Heart right ventricle (tissue), 16 donors: ENCODE measurements at regions not wholly inside any gene's neighbourhood (a gene's known extent, or its start where the extent isn't known, plus 50 kb on each side); places are given as distances from the start of the nearest gene placed in this dataset.
A peak's percentile ranks its signal among the peaks of the same experiment; 100 is the strongest.
"Not testable (repeated sequence)": the region's sequence is repeated elsewhere in the genome, so short reads cannot be mapped to it uniquely, and the experiment has no call there.

Experiments used
- ATAC-seq, 8 donors: fragments of 200-7000 bp; cut with Tn5 transposase; one replicate each; pipeline ENCODE4 v1.9.1; 2020; ENCODE audit warnings: mild to moderate bottlenecking in 8 of 8, moderate library complexity in 8 of 8, moderate number of reproducible peaks in 1 of 8
- DNase-seq, 2 donors: peaks; one replicate each; pipeline ENCODE4 v3.0.0-alpha.2; 2020
- H3K27ac ChIP-seq, 10 donors: fragments of 200-600 bp; sonication (generic) in 2 of 10; one replicate each; pipeline versions ENCODE4 v1.5.0 to v1.8.0; 2020 to 2022; ENCODE audit warnings: mild to moderate bottlenecking in 3 of 10
- H3K27me3 ChIP-seq, 7 donors: fragments of 200-600 bp; one replicate each; pipeline ENCODE4 v1.8.0; 2021 to 2022; ENCODE audit warnings: mild to moderate bottlenecking in 2 of 7
- H3K36me3 ChIP-seq, 9 donors: fragments of 200-600 bp; sonication (generic) in 1 of 9; one replicate each; pipeline versions ENCODE4 v1.5.0 to v1.8.0; 2020 to 2022; ENCODE audit warnings: mild to moderate bottlenecking in 2 of 9
- H3K4me1 ChIP-seq, 9 donors: fragments of 200-600 bp; sonication (generic) in 1 of 9; one replicate each; pipeline versions ENCODE4 v1.5.0 to v1.8.0; 2020 to 2022; ENCODE audit warnings: mild to moderate bottlenecking in 4 of 9
- H3K4me3 ChIP-seq, 10 donors: fragments of 200-600 bp; sonication (generic) in 2 of 10; one replicate each; pipeline versions ENCODE4 v1.5.0 to v1.8.0; 2020 to 2022; ENCODE audit warnings: mild to moderate bottlenecking in 7 of 10, moderate library complexity in 2 of 10
- H3K9me3 ChIP-seq, 11 donors: fragments of 200-600 bp in 10 of 11; sonication (generic) in 2 of 11; one replicate each; pipeline versions ENCODE4 v1.5.0 to v1.8.0; 2013 to 2022; ENCODE audit warnings: mild to moderate bottlenecking in 2 of 11, control low read depth in 1 of 11, moderate library complexity in 1 of 11
- WGBS, 2 donors: extraction: QIAGEN DNeasy Blood & Tissue Kit; methylation state at CpG; one replicate each; pipeline ENCODE4 v1.1.7; 2013; ENCODE audit warnings: inconsistent platforms in 1 of 2; 5-methylcytosine and 5-hydroxymethylcytosine counted together
- intact Hi-C, 10 donors: fragments of 100-400 bp; cut with DNase I; formaldehyde crosslinking; loops; one replicate each; pipeline versions ENCODE4 v1.11.1 to v1.14.2; 2022
- TF ChIP-seq, protein P1 (sequence below), 9 donors: fragments of 200-600 bp; sonication (generic) in 2 of 9; IDR thresholded peaks; one replicate each; pipeline versions ENCODE4 v1.5.0 to v1.8.0; 2021 to 2022; ENCODE audit warnings: antibody characterized with exemption in 9 of 9, mild to moderate bottlenecking in 5 of 9, moderate library complexity in 1 of 9
- donor health status: Arrhythmogenic right ventricular cardiomyopathy.
- donor health status: ischemic (EF 13 %, LVEDD 7.1; RV severe dilation, severe dysfunction).
- donor health status: healthy with polysubstance abuse.
- donor health status: DM: no; HTN: yes; CAD: no.
- donor health status: DM: no; HTN: no; CAD: no.
- donor health status: ischemic (EF 25% LVEDD 6.9; RV normal size, moderate dysfunction).
- donor health status: ischemic (EF 25% LVEDD 5.7; RV mildly dilated, moderate dysfunction).
- donor health status: healthy.
- donor health status: DM: yes; HTN: yes; CAD: no.
- donor health status: Ischemic cardiomyopathy.
- donor health status: ischemic (EF 35%, LVEDD 5.7; RV mildly dilated, moderate dysfunction).
- donor health status: nonischemic (EF 11% LVEDD 7.7; RV severe dilation, severe dysfunction).
- donor health status: DM: yes; HTN: yes; CAD: no.
- donor health status: PGD.
- donor health status: ischemic (EF 29% LVEDD 5.4; RV normal size, mild dysfunction).
- donor health status: nonischemic (EF 23%, LVEDD 6.1; RV moderate dilation, normal function).

- H3K27me3 ChIP-seq, H3K9me3 ChIP-seq, H3K4me3 ChIP-seq, H3K4me1 ChIP-seq, DNase-seq, H3K36me3 ChIP-seq, H3K27ac ChIP-seq, intact Hi-C loops: not testable (repeated sequence)
- WGBS, 2 donors = 62 to 63% methylated on average over 28 of the region's 28 CpGs
- ATAC-seq = peak in 1 of 8 donors; percentile 62
These were observed 84.1 kb upstream of the GPR39 start for GRCh38 chr2:132332345-132333033.

GRCh38 chr2:132337135-132337534 is 79.5 kb upstream of the GPR39 start:
- H3K27me3 ChIP-seq, DNase-seq, intact Hi-C loops, H3K4me1 ChIP-seq, H3K27ac ChIP-seq, H3K36me3 ChIP-seq, H3K4me3 ChIP-seq, ATAC-seq, H3K9me3 ChIP-seq: not testable (repeated sequence)
- WGBS, 2 donors = 83 to 85% methylated on average over 10 to 11 of the region's 13 CpGs

GRCh38 chr2:132337844-132338243 is 78.8 kb upstream of the GPR39 start:
- H3K4me3 ChIP-seq, DNase-seq, H3K27me3 ChIP-seq, H3K9me3 ChIP-seq, H3K27ac ChIP-seq, ATAC-seq, H3K36me3 ChIP-seq, H3K4me1 ChIP-seq, intact Hi-C loops: not testable (repeated sequence)
- 41 to 51% methylated on average over 2 to 4 of the region's 5 CpGs for WGBS, 2 donors

DNA sequence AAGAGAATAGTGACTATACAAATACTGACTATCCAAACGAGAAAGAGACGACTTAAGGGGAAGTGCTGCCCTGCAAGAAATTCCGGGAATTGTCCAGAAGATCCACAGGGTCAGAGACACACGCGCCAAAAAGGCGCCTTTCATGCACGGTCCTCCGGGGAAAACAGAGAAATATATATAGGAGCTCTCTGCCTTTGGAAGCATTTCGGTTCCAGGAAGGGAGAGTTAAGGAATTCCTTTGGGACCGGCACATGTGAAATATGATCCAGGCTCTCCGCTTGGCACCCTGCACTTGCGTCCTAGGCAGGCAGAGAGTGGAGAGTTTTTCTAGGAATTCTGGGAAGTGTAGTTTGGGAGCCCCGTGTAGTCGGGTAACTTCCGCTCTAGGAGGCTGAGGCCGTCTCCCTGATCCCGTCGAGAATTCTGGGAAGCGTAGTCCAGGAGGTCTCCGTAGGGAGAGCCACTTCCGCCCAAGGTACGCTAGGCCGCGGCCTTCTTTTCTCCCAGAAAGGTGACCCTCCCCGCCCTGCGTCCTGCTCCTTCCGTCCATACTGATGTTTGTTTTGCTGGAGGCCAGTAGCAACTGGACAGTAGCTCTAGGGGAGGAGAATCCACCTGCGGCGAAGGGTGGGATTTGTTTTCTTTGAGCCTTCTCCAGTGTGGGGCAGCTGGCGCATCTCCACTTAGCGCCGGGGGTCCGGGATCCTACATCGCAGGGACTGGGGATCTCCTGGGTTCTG is 69.4 kb upstream of the GPR39 start:
- H3K9me3 ChIP-seq, H3K27me3 ChIP-seq, H3K4me1 ChIP-seq, intact Hi-C loops, H3K36me3 ChIP-seq: not testable (repeated sequence)
- H3K4me3 ChIP-seq = peak overlapping the region in 9 of 10 donors; percentile 35 to 58 (median 53)
- ATAC-seq = peak; percentile 99 to 100 (median 100)
- DNase-seq = peak; percentile 70 to 86
- WGBS, 2 donors = 5 to 10% methylated on average over 34 of the region's 34 CpGs
- peak overlapping the region in 9 of 10 donors; percentile 28 to 77 (median 64) for H3K27ac ChIP-seq

- 24 to 26% methylated on average over 8 of the region's 8 CpGs for WGBS, 2 donors
- TF ChIP-seq, protein P1, sequence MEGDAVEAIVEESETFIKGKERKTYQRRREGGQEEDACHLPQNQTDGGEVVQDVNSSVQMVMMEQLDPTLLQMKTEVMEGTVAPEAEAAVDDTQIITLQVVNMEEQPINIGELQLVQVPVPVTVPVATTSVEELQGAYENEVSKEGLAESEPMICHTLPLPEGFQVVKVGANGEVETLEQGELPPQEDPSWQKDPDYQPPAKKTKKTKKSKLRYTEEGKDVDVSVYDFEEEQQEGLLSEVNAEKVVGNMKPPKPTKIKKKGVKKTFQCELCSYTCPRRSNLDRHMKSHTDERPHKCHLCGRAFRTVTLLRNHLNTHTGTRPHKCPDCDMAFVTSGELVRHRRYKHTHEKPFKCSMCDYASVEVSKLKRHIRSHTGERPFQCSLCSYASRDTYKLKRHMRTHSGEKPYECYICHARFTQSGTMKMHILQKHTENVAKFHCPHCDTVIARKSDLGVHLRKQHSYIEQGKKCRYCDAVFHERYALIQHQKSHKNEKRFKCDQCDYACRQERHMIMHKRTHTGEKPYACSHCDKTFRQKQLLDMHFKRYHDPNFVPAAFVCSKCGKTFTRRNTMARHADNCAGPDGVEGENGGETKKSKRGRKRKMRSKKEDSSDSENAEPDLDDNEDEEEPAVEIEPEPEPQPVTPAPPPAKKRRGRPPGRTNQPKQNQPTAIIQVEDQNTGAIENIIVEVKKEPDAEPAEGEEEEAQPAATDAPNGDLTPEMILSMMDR (IDR thresholded peaks at IDR 0.05) = peak in 8 of 9 donors; percentile 7 to 67 (median 60)
- H3K36me3 ChIP-seq, H3K9me3 ChIP-seq, intact Hi-C loops, H3K4me3 ChIP-seq, H3K27ac ChIP-seq, H3K4me1 ChIP-seq, ATAC-seq: not testable (repeated sequence)
- H3K27me3 ChIP-seq = peaks cover 0 to 22% (median 7%) of the 10 kb centered on the region in 7 donors
- peak in 1 of 2 donors; percentile 18 for DNase-seq
These were observed 67.4 kb upstream of the GPR39 start for GRCh38 chr2:132349092-132349687.

- H3K4me1 ChIP-seq, DNase-seq, intact Hi-C loops, H3K36me3 ChIP-seq, H3K27ac ChIP-seq, H3K4me3 ChIP-seq, H3K9me3 ChIP-seq, ATAC-seq: not testable (repeated sequence)
- H3K27me3 ChIP-seq = peaks cover 0 to 33% (median 8%) of the 10 kb centered on the region in 7 donors
- 58 to 75% methylated on average over 4 of the region's 4 CpGs for WGBS, 2 donors
These were observed 64.9 kb upstream of the GPR39 start for GRCh38 chr2:132351668-132352067.

DNA sequence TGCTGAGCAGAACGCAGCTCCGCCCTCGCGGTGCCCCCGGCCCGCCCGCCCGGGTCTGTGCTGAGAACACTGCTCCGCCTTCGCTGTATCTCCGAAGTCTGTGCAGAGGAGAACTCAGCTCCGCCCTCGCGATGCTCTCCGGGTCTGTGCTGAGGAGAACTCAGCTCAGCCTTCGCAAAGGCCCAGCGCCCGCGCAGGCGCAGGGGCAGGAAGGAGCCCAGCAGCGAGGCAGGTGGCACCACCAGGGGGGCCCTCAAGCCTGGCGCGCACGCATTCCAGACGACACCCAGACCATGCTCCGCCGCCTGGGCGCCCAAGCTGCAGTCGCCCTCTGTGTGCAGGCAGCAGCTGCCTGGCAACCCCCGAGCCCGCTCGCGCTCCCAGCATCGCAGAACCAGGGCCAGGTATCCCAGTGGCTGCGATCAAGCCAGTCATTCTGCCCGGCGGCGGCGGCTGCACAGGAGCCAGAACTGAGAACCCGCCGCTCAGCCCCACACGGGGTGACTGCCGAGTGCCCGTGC is 64.1 kb upstream of the GPR39 start:
- WGBS, 2 donors = 3 to 4% methylated on average over 38 to 43 of the region's 44 CpGs

GRCh38 chr2:132353380-132353779 is 63.2 kb upstream of the GPR39 start:
- intact Hi-C loops, ATAC-seq, H3K27ac ChIP-seq, H3K9me3 ChIP-seq, H3K4me1 ChIP-seq, H3K36me3 ChIP-seq: not testable (repeated sequence)
- 0% methylated on average over 29 to 31 of the region's 32 CpGs for WGBS, 2 donors
- peak overlapping the region; percentile 21 to 58 (median 47) for H3K4me3 ChIP-seq
- DNase-seq = peak in 1 of 2 donors; percentile 39
- H3K27me3 ChIP-seq = peaks cover 0 to 33% (median 8%) of the 10 kb centered on the region in 7 donors

More for the DNA sequence above, 64.1 kb upstream of the GPR39 start:
- H3K36me3 ChIP-seq, H3K4me1 ChIP-seq, intact Hi-C loops, H3K9me3 ChIP-seq, H3K27ac ChIP-seq: not testable (repeated sequence)
- ATAC-seq (peak; percentile 43 to 93 (median 80)), DNase-seq (peak in 1 of 2 donors; percentile 40)
- peak overlapping the region; percentile 14 to 58 (median 47) for H3K4me3 ChIP-seq
- H3K27me3 ChIP-seq = peaks cover 0 to 33% (median 8%) of the 10 kb centered on the region in 7 donors

- H3K36me3 ChIP-seq, H3K27me3 ChIP-seq, H3K4me3 ChIP-seq, H3K4me1 ChIP-seq, ATAC-seq, H3K27ac ChIP-seq, intact Hi-C loops: not testable (repeated sequence)
- DNase-seq = peak in 1 of 2 donors; percentile 14
- H3K9me3 ChIP-seq = peaks cover 0 to 24% (median 4%) of the 10 kb centered on the region in 11 donors
- 71 to 86% methylated on average over 19 of the region's 19 CpGs for WGBS, 2 donors
These were observed 55.6 kb upstream of the GPR39 start for GRCh38 chr2:132360964-132361363.

GRCh38 chr2:132361498-132361897 is 55.1 kb upstream of the GPR39 start:
- H3K9me3 ChIP-seq = peaks cover 0 to 24% (median 4%) of the 10 kb centered on the region in 11 donors
- ATAC-seq, H3K36me3 ChIP-seq, intact Hi-C loops, H3K27ac ChIP-seq, H3K4me1 ChIP-seq, H3K27me3 ChIP-seq, H3K4me3 ChIP-seq: not testable (repeated sequence)
- WGBS, 2 donors = 74 to 77% methylated on average over 13 to 14 of the region's 16 CpGs
- DNase-seq = peak in 1 of 2 donors; percentile 10
